Lung (tissue), 11 donors: ENCODE measurements at regions not wholly inside any gene's neighbourhood (a gene's known extent, or its start where the extent isn't known, plus 50 kb on each side); places are given as distances from the start of the nearest gene placed in this dataset.

Experiments used
- ATAC-seq: fragments of 200-7000 bp; cut with Tn5 transposase; one replicate; pipeline ENCODE4 v1.9.1; 2020; ENCODE audit warnings: moderate number of reproducible peaks; ENCODE audit not compliant: insufficient read depth, low FRiP score
- DNase-seq, 3 donors: peaks; one replicate each; pipeline ENCODE4 v3.0.0-alpha.2; 2013 to 2017
- H3K27ac ChIP-seq, 2 donors: one replicate each; pipeline ENCODE4 v1.5.1; 2013; ENCODE audit warnings: mild to moderate bottlenecking in 2 of 2, moderate library complexity in 2 of 2, control low read depth in 1 of 2, inconsistent platforms in 1 of 2, low read depth in 1 of 2, low read length in 1 of 2
- H3K27me3 ChIP-seq, 3 donors: one replicate each; pipeline ENCODE4 v1.5.1; 2013; ENCODE audit warnings: low read length in 2 of 3; ENCODE audit not compliant: control insufficient read depth in 3 of 3, insufficient read depth in 3 of 3
- H3K36me3 ChIP-seq, 4 donors: one replicate each; pipeline ENCODE4 v1.5.1; 2013; ENCODE audit warnings: low read length in 4 of 4, mild to moderate bottlenecking in 1 of 4, moderate library complexity in 1 of 4; ENCODE audit not compliant: control insufficient read depth in 4 of 4, insufficient read depth in 4 of 4
- H3K4me1 ChIP-seq, 5 donors: one replicate each; pipeline ENCODE4 v1.5.1; 2013; ENCODE audit warnings: low read length in 5 of 5, mild to moderate bottlenecking in 2 of 5, moderate library complexity in 1 of 5; ENCODE audit not compliant: control insufficient read depth in 5 of 5, insufficient read depth in 5 of 5
- H3K4me3 ChIP-seq: one replicate; pipeline ENCODE4 v1.5.1; 2013; ENCODE audit warnings: mild to moderate bottlenecking, control low read depth, moderate library complexity
- H3K9ac ChIP-seq, 2 donors: one replicate each; pipeline ENCODE4 v1.5.1; 2013; ENCODE audit warnings: low read length in 2 of 2, control low read depth in 1 of 2; ENCODE audit not compliant: insufficient read depth in 1 of 2
- H3K9me3 ChIP-seq, 4 donors: one replicate each; pipeline ENCODE4 v1.5.1; 2013; ENCODE audit warnings: low read length in 3 of 4, mild to moderate bottlenecking in 1 of 4, moderate library complexity in 1 of 4; ENCODE audit not compliant: control insufficient read depth in 4 of 4, insufficient read depth in 3 of 4
- CTCF ChIP-seq: IDR thresholded peaks from 2 replicates; pipeline ENCODE4 v1.5.1; 2012; ENCODE audit warnings: mild to moderate bottlenecking; ENCODE audit errors: control extremely low read depth, extremely low read depth
- WGBS, 2 donors: extraction: QIAGEN DNeasy Blood & Tissue Kit; methylation state at CpG; one replicate each; pipeline ENCODE4 v1.1.7; 2013; 5-methylcytosine and 5-hydroxymethylcytosine counted together
- donor health status: control.
- donor health status: control.
- donor health status: Bipolar disorder and iron deficiency.
- donor health status: healthy.
- donor health status: DM: yes; HTN: yes; CAD: no.

GRCh38 chr4:136124251-136124745, 1408.0 kb downstream of the PCDH18 start:
- Histone ChIP-seq H3K4me1 (no peaks in the 10 kb centered on the region), H3K36me3 (no peaks in the 10 kb centered on the region), H3K9ac (no peak overlapping the region), H3K27me3 (no peaks in the 10 kb centered on the region), H3K27ac (no peak overlapping the region), H3K4me3 (no peak overlapping the region), H3K9me3 (no peaks in the 10 kb centered on the region)
- no peak for TF ChIP-seq CTCF
- ATAC-seq (no peak), DNase-seq (no peak)
- WGBS, 2 donors: 92 to 97% methylated on average over 1 of the region's 1 CpG

GRCh38 chr4:136121426-136121825, 1410.9 kb downstream of the PCDH18 start:
- Histone ChIP-seq H3K36me3 (no peaks in the 10 kb centered on the region), H3K4me3 (no peak overlapping the region), H3K27me3 (no peaks in the 10 kb centered on the region), H3K27ac (no peak overlapping the region), H3K9ac (no peak overlapping the region), H3K4me1 (no peaks in the 10 kb centered on the region), H3K9me3 (no peaks in the 10 kb centered on the region)
- DNase-seq (no peak), ATAC-seq (no peak)
- TF ChIP-seq CTCF: no peak

DNA sequence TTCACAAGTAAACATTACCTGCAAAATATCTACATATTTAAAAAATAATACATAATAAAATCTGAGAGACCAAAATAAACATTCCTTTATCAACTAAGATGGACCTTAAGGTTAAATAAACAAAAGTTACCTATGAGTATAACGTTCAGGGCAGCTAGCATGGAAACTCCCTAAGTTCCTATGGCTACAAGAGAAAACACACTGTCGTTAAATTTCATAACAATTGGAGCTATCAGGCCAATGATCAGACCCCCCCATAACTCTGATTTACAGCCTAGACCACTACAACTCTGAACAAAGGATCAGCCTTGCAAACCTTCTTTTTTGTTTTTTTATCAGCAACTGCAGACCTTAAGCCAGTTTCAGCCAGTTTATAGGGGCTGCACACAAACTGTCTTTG, 1418.4 kb downstream of the PCDH18 start:
- Histone ChIP-seq H3K4me3 (no peak overlapping the region), H3K4me1 (no peaks in the 10 kb centered on the region), H3K36me3 (no peaks in the 10 kb centered on the region), H3K27me3 (no peaks in the 10 kb centered on the region), H3K9ac (no peak overlapping the region), H3K27ac (no peak overlapping the region), H3K9me3 (no peaks in the 10 kb centered on the region)
- TF ChIP-seq CTCF: no peak
- WGBS, 2 donors: 40 to 59% methylated on average over 2 of the region's 2 CpGs
- no peak for DNase-seq
- no peak for ATAC-seq

GRCh38 chr4:136112116-136112515, 1420.2 kb downstream of the PCDH18 start:
- H3K9ac ChIP-seq: no peak overlapping the region
- no peak for TF ChIP-seq CTCF
- no peaks in the 10 kb centered on the region for H3K9me3 ChIP-seq
- no peaks in the 10 kb centered on the region for H3K36me3 ChIP-seq
- H3K4me1 ChIP-seq: no peaks in the 10 kb centered on the region
- DNase-seq (no peak), ATAC-seq (no peak)
- no peak overlapping the region for H3K4me3 ChIP-seq
- no peaks in the 10 kb centered on the region for H3K27me3 ChIP-seq
- H3K27ac ChIP-seq: no peak overlapping the region
- 58 to 68% methylated on average over 1 of the region's 1 CpG for WGBS, 2 donors
